ENCODE measurements at regions not wholly inside any gene's neighbourhood (a gene's known extent, or its start where the extent isn't known, plus 50 kb on each side); places are given as distances from the start of the nearest gene placed in this dataset.

GRCh38 chr12:28939427-28939826, 209.7 kb upstream of the FAR2 start:
- H3K9me3 Mint-ChIP-seq: no peaks in the 10 kb centered on the region
- no peaks in the 10 kb centered on the region for H3K27me3 Mint-ChIP-seq (ENCODE audit: insufficient read depth, low read depth)
- no peaks in the 10 kb centered on the region for H3K36me3 Mint-ChIP-seq
- H3K36me3 ChIP-seq: no peaks in the 10 kb centered on the region
- no peaks in the 10 kb centered on the region for H3F3A ChIP-seq (ENCODE audit: low read depth)
- H3K4me3 Mint-ChIP-seq: no peak overlapping the region
- no peaks in the 10 kb centered on the region for H3K4me1 ChIP-seq
- no peak overlapping the region for H2AFZ ChIP-seq (replicated peaks)
- no peaks in the 10 kb centered on the region for H3K27me3 ChIP-seq
- no peak overlapping the region for H3K27ac ChIP-seq
- TF ChIP-seq EZH2phosphoT487 (IDR thresholded peaks at IDR 0.05): no peak
- no peak for TF ChIP-seq EZH2 (IDR thresholded peaks at IDR 0.05)
- TF ChIP-seq, protein P1, sequence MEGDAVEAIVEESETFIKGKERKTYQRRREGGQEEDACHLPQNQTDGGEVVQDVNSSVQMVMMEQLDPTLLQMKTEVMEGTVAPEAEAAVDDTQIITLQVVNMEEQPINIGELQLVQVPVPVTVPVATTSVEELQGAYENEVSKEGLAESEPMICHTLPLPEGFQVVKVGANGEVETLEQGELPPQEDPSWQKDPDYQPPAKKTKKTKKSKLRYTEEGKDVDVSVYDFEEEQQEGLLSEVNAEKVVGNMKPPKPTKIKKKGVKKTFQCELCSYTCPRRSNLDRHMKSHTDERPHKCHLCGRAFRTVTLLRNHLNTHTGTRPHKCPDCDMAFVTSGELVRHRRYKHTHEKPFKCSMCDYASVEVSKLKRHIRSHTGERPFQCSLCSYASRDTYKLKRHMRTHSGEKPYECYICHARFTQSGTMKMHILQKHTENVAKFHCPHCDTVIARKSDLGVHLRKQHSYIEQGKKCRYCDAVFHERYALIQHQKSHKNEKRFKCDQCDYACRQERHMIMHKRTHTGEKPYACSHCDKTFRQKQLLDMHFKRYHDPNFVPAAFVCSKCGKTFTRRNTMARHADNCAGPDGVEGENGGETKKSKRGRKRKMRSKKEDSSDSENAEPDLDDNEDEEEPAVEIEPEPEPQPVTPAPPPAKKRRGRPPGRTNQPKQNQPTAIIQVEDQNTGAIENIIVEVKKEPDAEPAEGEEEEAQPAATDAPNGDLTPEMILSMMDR (IDR thresholded peaks at IDR 0.05): no peak
- no peaks in the 10 kb centered on the region for H4K20me1 ChIP-seq (ENCODE audit: low read depth)
- no peak overlapping the region for H3K4me2 ChIP-seq
- H3K9me3 ChIP-seq (ENCODE audit: low read depth): no peaks in the 10 kb centered on the region
- peaks cover 6% of the 10 kb centered on the region for H3K4me1 Mint-ChIP-seq
- no peak overlapping the region for H3K9ac ChIP-seq
- no peak overlapping the region for H3K4me3 ChIP-seq
- no peaks in the 10 kb centered on the region for H3K79me2 ChIP-seq (ENCODE audit: low read depth)
- no peak overlapping the region for H3K27ac Mint-ChIP-seq
- DNase-seq (ENCODE audit: low spot score): no peak

GRCh38 chr12:28941248-28941647, 207.8 kb upstream of the FAR2 start:
- Mint-ChIP-seq H3K9me3 (no peaks in the 10 kb centered on the region), H3K4me3 (no peak overlapping the region), H3K36me3 (no peaks in the 10 kb centered on the region), H3K27me3 (ENCODE audit: insufficient read depth, low read depth) (no peaks in the 10 kb centered on the region), H3K4me1 (peaks cover 6% of the 10 kb centered on the region), H3K27ac (no peak overlapping the region)
- Histone ChIP-seq H3K4me2 (no peak overlapping the region), H3K9me3 (ENCODE audit: low read depth) (no peaks in the 10 kb centered on the region), H2AFZ (replicated peaks) (no peak overlapping the region), H3K79me2 (ENCODE audit: low read depth) (no peaks in the 10 kb centered on the region), H3K27me3 (no peaks in the 10 kb centered on the region), H3K27ac (no peak overlapping the region), H3K9ac (no peak overlapping the region), H3K4me3 (no peak overlapping the region), H3K36me3 (no peaks in the 10 kb centered on the region), H3K4me1 (no peaks in the 10 kb centered on the region), H4K20me1 (ENCODE audit: low read depth) (no peaks in the 10 kb centered on the region), H3F3A (ENCODE audit: low read depth) (no peaks in the 10 kb centered on the region)
- TF ChIP-seq EZH2 (IDR thresholded peaks at IDR 0.05) (no peak), EZH2phosphoT487 (IDR thresholded peaks at IDR 0.05) (no peak)
- TF ChIP-seq, protein P1 (IDR thresholded peaks at IDR 0.05): no peak
- DNase-seq (ENCODE audit: low spot score): no peak

DNA sequence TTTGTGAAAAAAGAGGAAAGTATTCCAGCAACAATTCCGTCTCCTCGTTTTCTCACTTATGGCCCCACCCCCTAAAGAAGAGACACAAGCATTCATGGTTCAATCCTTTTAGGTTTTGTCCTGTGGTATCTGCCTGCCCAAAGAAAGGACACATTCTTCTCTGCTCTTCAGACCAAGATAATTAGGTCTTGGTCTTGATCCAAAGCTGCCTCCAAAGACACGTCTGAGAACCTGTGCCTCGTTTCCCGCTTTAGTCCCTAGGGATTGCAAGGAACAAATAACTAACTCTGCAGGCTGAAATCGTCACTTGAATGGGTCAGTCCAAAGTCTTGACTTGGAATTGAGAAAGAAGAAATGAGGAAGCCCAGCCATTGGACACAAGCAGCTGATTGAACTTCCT, 202.7 kb upstream of the FAR2 start:
- H4K20me1 ChIP-seq (ENCODE audit: low read depth): no peaks in the 10 kb centered on the region
- H2AFZ ChIP-seq (replicated peaks): no peak overlapping the region
- Mint-ChIP-seq H3K4me3 (no peak overlapping the region), H3K36me3 (no peaks in the 10 kb centered on the region), H3K27me3 (ENCODE audit: insufficient read depth, low read depth) (no peaks in the 10 kb centered on the region), H3K9me3 (no peaks in the 10 kb centered on the region), H3K27ac (no peak overlapping the region), H3K4me1 (no peaks in the 10 kb centered on the region)
- no peak overlapping the region for H3K4me2 ChIP-seq
- no peak for TF ChIP-seq EZH2 (IDR thresholded peaks at IDR 0.05)
- TF ChIP-seq, protein P1 (IDR thresholded peaks at IDR 0.05): no peak
- no peak for TF ChIP-seq EZH2phosphoT487 (IDR thresholded peaks at IDR 0.05)
- H3F3A ChIP-seq (ENCODE audit: low read depth): no peaks in the 10 kb centered on the region
- H3K27ac ChIP-seq: no peak overlapping the region
- DNase-seq (ENCODE audit: low spot score): no peak
- H3K79me2 ChIP-seq (ENCODE audit: low read depth): no peaks in the 10 kb centered on the region
- no peaks in the 10 kb centered on the region for H3K4me1 ChIP-seq
- H3K9ac ChIP-seq: no peak overlapping the region
- H3K27me3 ChIP-seq: no peaks in the 10 kb centered on the region
- no peak overlapping the region for H3K4me3 ChIP-seq
- H3K36me3 ChIP-seq: no peaks in the 10 kb centered on the region
- H3K9me3 ChIP-seq (ENCODE audit: low read depth): no peaks in the 10 kb centered on the region

- Histone ChIP-seq H2AFZ (replicated peaks) (no peak overlapping the region), H3K9me3 (ENCODE audit: low read depth) (no peaks in the 10 kb centered on the region), H4K20me1 (ENCODE audit: low read depth) (no peaks in the 10 kb centered on the region), H3K9ac (no peak overlapping the region), H3K4me2 (no peak overlapping the region), H3K27me3 (no peaks in the 10 kb centered on the region), H3F3A (ENCODE audit: low read depth) (no peaks in the 10 kb centered on the region), H3K27ac (no peak overlapping the region), H3K79me2 (ENCODE audit: low read depth) (no peaks in the 10 kb centered on the region), H3K4me3 (no peak overlapping the region), H3K36me3 (no peaks in the 10 kb centered on the region), H3K4me1 (no peaks in the 10 kb centered on the region)
- Mint-ChIP-seq H3K4me3 (no peak overlapping the region), H3K27ac (no peak overlapping the region), H3K9me3 (no peaks in the 10 kb centered on the region), H3K27me3 (ENCODE audit: insufficient read depth, low read depth) (no peaks in the 10 kb centered on the region), H3K4me1 (no peaks in the 10 kb centered on the region), H3K36me3 (no peaks in the 10 kb centered on the region)
- no peak for DNase-seq (ENCODE audit: low spot score)
- TF ChIP-seq EZH2phosphoT487 (IDR thresholded peaks at IDR 0.05): no peak
- TF ChIP-seq EZH2 (IDR thresholded peaks at IDR 0.05): no peak
- TF ChIP-seq, protein P1 (IDR thresholded peaks at IDR 0.05): no peak
These were observed 200.4 kb upstream of the FAR2 start for GRCh38 chr12:28948685-28949084.
